GM23338 (cell line): ENCODE measurements at regions not wholly inside any gene's neighbourhood (a gene's known extent, or its start where the extent isn't known, plus 50 kb on each side); places are given as distances from the start of the nearest gene placed in this dataset.
"Not testable (repeated sequence)": the region's sequence is repeated elsewhere in the genome, so short reads cannot be mapped to it uniquely, and the experiment has no call there.

Experiments
- ATAC-seq: fragments of 200-7000 bp; cut with Tn5 transposase; 3 replicates; pipeline ENCODE4 v1.9.1; 2020
- DNase-seq: peaks from one replicate; pipeline ENCODE4 v3.0.0-alpha.2; 2015; ENCODE audit warnings: low spot score
- H2AFZ ChIP-seq: fragments of 200-600 bp; sonication (generic); 2 replicates; pipeline ENCODE4 v1.8.0; 2016; ENCODE audit warnings: antibody characterized with exemption, mild to moderate bottlenecking, moderate library complexity
- H3F3A ChIP-seq: fragments of 200-600 bp; sonication (generic); replicated peaks from 2 replicates; pipeline ENCODE4 v1.8.0; 2017; ENCODE audit warnings: antibody characterized with exemption, mixed run types, low read depth
- H3K27ac ChIP-seq: fragments of 200-600 bp; sonication (generic); 2 replicates; pipeline ENCODE4 v1.6.1; 2016; ENCODE audit warnings: low read depth
- H3K27me3 ChIP-seq: fragments of 200-600 bp; sonication (generic); 2 replicates; pipeline ENCODE4 v1.8.0; 2016; ENCODE audit warnings: mild to moderate bottlenecking, mixed run types, moderate library complexity; ENCODE audit not compliant: insufficient read depth
- H3K36me3 ChIP-seq: fragments of 200-600 bp; sonication (generic); 2 replicates; pipeline ENCODE4 v1.8.0; 2016; ENCODE audit warnings: mild to moderate bottlenecking; ENCODE audit not compliant: insufficient read depth
- H3K4me1 ChIP-seq: fragments of 200-600 bp; sonication (generic); 2 replicates; pipeline ENCODE4 v1.8.0; 2016; ENCODE audit warnings: mild to moderate bottlenecking, moderate library complexity; ENCODE audit not compliant: insufficient read depth
- H3K4me2 ChIP-seq: fragments of 200-600 bp; sonication (generic); 2 replicates; pipeline ENCODE4 v1.7.1; 2017; ENCODE audit warnings: mixed run types
- H3K4me3 ChIP-seq: fragments of 200-600 bp; sonication (generic); 2 replicates; pipeline ENCODE4 v1.6.1; 2016; ENCODE audit warnings: mixed run types
- H3K79me2 ChIP-seq: fragments of 200-600 bp; sonication (generic); replicated peaks from 2 replicates; pipeline ENCODE4 v1.8.0; 2017; ENCODE audit warnings: mild to moderate bottlenecking; ENCODE audit not compliant: insufficient read depth
- H3K9me2 ChIP-seq: fragments of 200-600 bp; sonication (generic); 2 replicates; pipeline ENCODE4 v1.8.0; 2017; ENCODE audit not compliant: insufficient read depth
- H4K20me1 ChIP-seq: fragments of 200-600 bp; sonication (generic); replicated peaks from 2 replicates; pipeline ENCODE4 v1.8.0; 2017; ENCODE audit warnings: mild to moderate bottlenecking; ENCODE audit not compliant: insufficient read depth
- H3K27ac Mint-ChIP-seq: 2 replicates; pipeline ENCODE4 v1.8.0; 2020; ENCODE audit warnings: inconsistent platforms, mild to moderate bottlenecking, moderate library complexity, mixed read lengths
- H3K27me3 Mint-ChIP-seq: 3 replicates; pipeline ENCODE4 v1.8.0; 2022; ENCODE audit warnings: low read depth, mild to moderate bottlenecking, moderate library complexity, mixed read lengths, inconsistent platforms; ENCODE audit not compliant: insufficient read depth, poor library complexity
- H3K36me3 Mint-ChIP-seq: 3 replicates; pipeline ENCODE4 v1.8.0; 2021; ENCODE audit warnings: low read depth, mild to moderate bottlenecking, inconsistent platforms, moderate library complexity, mixed read lengths
- H3K4me1 Mint-ChIP-seq: 3 replicates; pipeline ENCODE4 v1.8.0; 2020; ENCODE audit warnings: mild to moderate bottlenecking, inconsistent platforms, mixed read lengths
- H3K4me3 Mint-ChIP-seq: 3 replicates; pipeline ENCODE4 v1.8.0; 2021; ENCODE audit warnings: moderate library complexity, mild to moderate bottlenecking, inconsistent platforms, mixed read lengths
- H3K9me3 Mint-ChIP-seq: 3 replicates; pipeline ENCODE4 v1.8.0; 2020; ENCODE audit warnings: moderate library complexity, mild to moderate bottlenecking, inconsistent platforms, mixed read lengths
- CREB1 ChIP-seq: fragments of 250-450 bp; sonication (Bioruptor Pico); IDR thresholded peaks from 2 replicates; pipeline ENCODE4 v1.5.0; 2020; ENCODE audit warnings: low read depth, mild to moderate bottlenecking, moderate library complexity
- CTCF ChIP-seq, 2 experiments: fragments of 200-600 bp in 1 of 2; sonication (generic) in 1 of 2; conservative IDR thresholded peaks; 2 replicates each; pipeline versions ENCODE4 v1.5.1 to v1.6.1; 2016 to 2017; ENCODE audit warnings: antibody characterized with exemption in 2 of 2, low read depth in 2 of 2, mild to moderate bottlenecking in 2 of 2, moderate library complexity in 1 of 2
- ETS1 ChIP-seq: IDR thresholded peaks from 2 replicates; pipeline ENCODE4 v1.6.1; 2016; ENCODE audit warnings: antibody characterized with exemption
- EZH2 ChIP-seq: fragments of 200-600 bp; sonication (generic); IDR thresholded peaks from one replicate; pipeline ENCODE4 v1.8.0; 2017; ENCODE audit warnings: antibody characterized with exemption, mild to moderate bottlenecking, low read depth; ENCODE audit not compliant: unreplicated experiment
- EZH2phosphoT487 ChIP-seq: fragments of 200-600 bp; sonication (generic); IDR thresholded peaks from one replicate; pipeline ENCODE4 v1.8.1; 2018; ENCODE audit warnings: antibody characterized with exemption; ENCODE audit not compliant: unreplicated experiment
- JUNB ChIP-seq: IDR thresholded peaks from one replicate; pipeline ENCODE4 v1.6.1; 2016; ENCODE audit warnings: antibody characterized with exemption; ENCODE audit not compliant: unreplicated experiment
- NANOG ChIP-seq: IDR thresholded peaks from 2 replicates; pipeline ENCODE4 v1.6.1; 2016; ENCODE audit warnings: antibody characterized with exemption, borderline replicate concordance
- POLR2AphosphoS5 ChIP-seq: IDR thresholded peaks from 2 replicates; pipeline ENCODE4 v1.6.1; 2016; ENCODE audit warnings: antibody characterized with exemption, low read depth
- REST ChIP-seq: IDR thresholded peaks from one replicate; pipeline ENCODE4 v1.6.1; 2018; ENCODE audit warnings: antibody characterized with exemption; ENCODE audit not compliant: unreplicated experiment
- STAT1 ChIP-seq: IDR thresholded peaks from one replicate; pipeline ENCODE4 v1.6.1; 2016; ENCODE audit warnings: antibody characterized with exemption; ENCODE audit not compliant: unreplicated experiment
- ZNF114 ChIP-seq: fragments of 250-450 bp; sonication (Bioruptor Pico); IDR thresholded peaks from 2 replicates; pipeline ENCODE4 v1.5.0; 2020; ENCODE audit warnings: mild to moderate bottlenecking, moderate library complexity
- ZNF331 ChIP-seq: fragments of 250-450 bp; sonication (Bioruptor Pico); IDR thresholded peaks from 2 replicates; pipeline ENCODE4 v1.5.0; 2020; ENCODE audit warnings: low read depth, mild to moderate bottlenecking, moderate library complexity
- TF ChIP-seq, protein P1 (sequence below): fragments of 250-450 bp; sonication (Bioruptor Pico); IDR thresholded peaks from 2 replicates; pipeline ENCODE4 v1.5.0; 2020; ENCODE audit warnings: mild to moderate bottlenecking, moderate library complexity

GRCh38 chr11:37248145-37248544, 650.1 kb upstream of the RAG2 start:
- DNase-seq (no peak), ATAC-seq (no peak)
- Histone ChIP-seq H3K4me3 (no peak overlapping the region), H3F3A (no peaks in the 10 kb centered on the region), H3K36me3 (peaks cover 9% of the 10 kb centered on the region), H3K4me1 (no peaks in the 10 kb centered on the region), H3K27me3 (no peaks in the 10 kb centered on the region), H4K20me1 (no peaks in the 10 kb centered on the region), H3K27ac (no peak overlapping the region), H3K9me2 (no peaks in the 10 kb centered on the region), H3K4me2 (no peak overlapping the region), H3K79me2 (no peaks in the 10 kb centered on the region), H2AFZ (no peak overlapping the region)
- no peaks in the 10 kb centered on the region for H3K4me1 Mint-ChIP-seq
- no peaks in the 10 kb centered on the region for H3K27me3 Mint-ChIP-seq
- H3K9me3 Mint-ChIP-seq = peaks cover 73% of the 10 kb centered on the region
- no peak for TF ChIP-seq ZNF331 (CRISPR knock-in tag)
- no peak for TF ChIP-seq ZNF114
- TF ChIP-seq STAT1 = no peak
- TF ChIP-seq, protein P1, sequence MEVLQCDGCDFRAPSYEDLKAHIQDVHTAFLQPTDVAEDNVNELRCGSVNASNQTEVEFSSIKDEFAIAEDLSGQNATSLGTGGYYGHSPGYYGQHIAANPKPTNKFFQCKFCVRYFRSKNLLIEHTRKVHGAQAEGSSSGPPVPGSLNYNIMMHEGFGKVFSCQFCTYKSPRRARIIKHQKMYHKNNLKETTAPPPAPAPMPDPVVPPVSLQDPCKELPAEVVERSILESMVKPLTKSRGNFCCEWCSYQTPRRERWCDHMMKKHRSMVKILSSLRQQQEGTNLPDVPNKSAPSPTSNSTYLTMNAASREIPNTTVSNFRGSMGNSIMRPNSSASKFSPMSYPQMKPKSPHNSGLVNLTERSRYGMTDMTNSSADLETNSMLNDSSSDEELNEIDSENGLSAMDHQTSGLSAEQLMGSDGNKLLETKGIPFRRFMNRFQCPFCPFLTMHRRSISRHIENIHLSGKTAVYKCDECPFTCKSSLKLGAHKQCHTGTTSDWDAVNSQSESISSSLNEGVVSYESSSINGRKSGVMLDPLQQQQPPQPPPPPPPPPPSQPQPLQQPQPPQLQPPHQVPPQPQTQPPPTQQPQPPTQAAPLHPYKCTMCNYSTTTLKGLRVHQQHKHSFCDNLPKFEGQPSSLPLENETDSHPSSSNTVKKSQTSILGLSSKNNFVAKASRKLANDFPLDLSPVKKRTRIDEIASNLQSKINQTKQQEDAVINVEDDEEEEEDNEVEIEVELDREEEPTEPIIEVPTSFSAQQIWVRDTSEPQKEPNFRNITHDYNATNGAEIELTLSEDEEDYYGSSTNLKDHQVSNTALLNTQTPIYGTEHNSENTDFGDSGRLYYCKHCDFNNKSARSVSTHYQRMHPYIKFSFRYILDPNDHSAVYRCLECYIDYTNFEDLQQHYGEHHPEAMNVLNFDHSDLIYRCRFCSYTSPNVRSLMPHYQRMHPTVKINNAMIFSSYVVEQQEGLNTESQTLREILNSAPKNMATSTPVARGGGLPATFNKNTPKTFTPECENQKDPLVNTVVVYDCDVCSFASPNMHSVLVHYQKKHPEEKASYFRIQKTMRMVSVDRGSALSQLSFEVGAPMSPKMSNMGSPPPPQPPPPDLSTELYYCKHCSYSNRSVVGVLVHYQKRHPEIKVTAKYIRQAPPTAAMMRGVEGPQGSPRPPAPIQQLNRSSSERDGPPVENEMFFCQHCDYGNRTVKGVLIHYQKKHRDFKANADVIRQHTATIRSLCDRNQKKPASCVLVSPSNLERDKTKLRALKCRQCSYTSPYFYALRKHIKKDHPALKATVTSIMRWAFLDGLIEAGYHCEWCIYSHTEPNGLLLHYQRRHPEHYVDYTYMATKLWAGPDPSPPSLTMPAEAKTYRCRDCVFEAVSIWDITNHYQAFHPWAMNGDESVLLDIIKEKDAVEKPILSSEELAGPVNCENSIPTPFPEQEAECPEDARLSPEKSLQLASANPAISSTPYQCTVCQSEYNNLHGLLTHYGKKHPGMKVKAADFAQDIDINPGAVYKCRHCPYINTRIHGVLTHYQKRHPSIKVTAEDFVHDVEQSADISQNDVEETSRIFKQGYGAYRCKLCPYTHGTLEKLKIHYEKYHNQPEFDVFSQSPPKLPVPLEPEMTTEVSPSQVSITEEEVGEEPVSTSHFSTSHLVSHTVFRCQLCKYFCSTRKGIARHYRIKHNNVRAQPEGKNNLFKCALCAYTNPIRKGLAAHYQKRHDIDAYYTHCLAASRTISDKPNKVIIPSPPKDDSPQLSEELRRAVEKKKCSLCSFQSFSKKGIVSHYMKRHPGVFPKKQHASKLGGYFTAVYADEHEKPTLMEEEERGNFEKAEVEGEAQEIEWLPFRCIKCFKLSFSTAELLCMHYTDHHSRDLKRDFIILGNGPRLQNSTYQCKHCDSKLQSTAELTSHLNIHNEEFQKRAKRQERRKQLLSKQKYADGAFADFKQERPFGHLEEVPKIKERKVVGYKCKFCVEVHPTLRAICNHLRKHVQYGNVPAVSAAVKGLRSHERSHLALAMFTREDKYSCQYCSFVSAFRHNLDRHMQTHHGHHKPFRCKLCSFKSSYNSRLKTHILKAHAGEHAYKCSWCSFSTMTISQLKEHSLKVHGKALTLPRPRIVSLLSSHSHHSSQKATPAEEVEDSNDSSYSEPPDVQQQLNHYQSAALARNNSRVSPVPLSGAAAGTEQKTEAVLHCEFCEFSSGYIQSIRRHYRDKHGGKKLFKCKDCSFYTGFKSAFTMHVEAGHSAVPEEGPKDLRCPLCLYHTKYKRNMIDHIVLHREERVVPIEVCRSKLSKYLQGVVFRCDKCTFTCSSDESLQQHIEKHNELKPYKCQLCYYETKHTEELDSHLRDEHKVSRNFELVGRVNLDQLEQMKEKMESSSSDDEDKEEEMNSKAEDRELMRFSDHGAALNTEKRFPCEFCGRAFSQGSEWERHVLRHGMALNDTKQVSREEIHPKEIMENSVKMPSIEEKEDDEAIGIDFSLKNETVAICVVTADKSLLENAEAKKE = no peak
- no peak for TF ChIP-seq CREB1
- no peak for TF ChIP-seq ETS1
- no peak for TF ChIP-seq POLR2AphosphoS5
- no peak for TF ChIP-seq REST
- no peak for TF ChIP-seq JUNB
- TF ChIP-seq EZH2 = no peak
- TF ChIP-seq CTCF (conservative IDR thresholded peaks at IDR 0.05; ENCODE audit: low read depth in 2 of 2) = no peak
- TF ChIP-seq EZH2phosphoT487 = no peak
- no peak for TF ChIP-seq NANOG
- no peak overlapping the region for H3K27ac Mint-ChIP-seq
- peaks cover 14% of the 10 kb centered on the region for H3K36me3 Mint-ChIP-seq
- H3K4me3 Mint-ChIP-seq = no peak overlapping the region

GRCh38 chr11:37246092-37246491, 648.1 kb upstream of the RAG2 start:
- H2AFZ ChIP-seq, H3K4me1 Mint-ChIP-seq, H3K9me2 ChIP-seq, H3K79me2 ChIP-seq, H3F3A ChIP-seq, H3K4me3 ChIP-seq, H3K36me3 ChIP-seq, DNase-seq, H3K27ac ChIP-seq, H3K27me3 Mint-ChIP-seq, ATAC-seq, H3K4me3 Mint-ChIP-seq, H3K27ac Mint-ChIP-seq, H3K4me2 ChIP-seq, H3K27me3 ChIP-seq, H3K4me1 ChIP-seq, H4K20me1 ChIP-seq: not testable (repeated sequence)
- Mint-ChIP-seq H3K36me3 (peaks cover 10% of the 10 kb centered on the region), H3K9me3 (peaks cover 53% of the 10 kb centered on the region)
